HL-60 (cell line): ENCODE measurements at regions not wholly inside any gene's neighbourhood (a gene's known extent, or its start where the extent isn't known, plus 50 kb on each side); places are given as distances from the start of the nearest gene placed in this dataset.

ENCODE experiments used
- DNase-seq, 2 experiments: peaks; one replicate each; pipeline ENCODE4 v3.0.0-alpha.2; 2010 to 2020; ENCODE audit warnings: low read depth in 1 of 2, low spot score in 1 of 2
- H3K27ac ChIP-seq: fragments of 250-450 bp; sonication (Bioruptor Pico); replicated peaks from 2 replicates; pipeline ENCODE4 v1.5.1; 2020; ENCODE audit warnings: mild to moderate bottlenecking, moderate library complexity
- H3K27me3 ChIP-seq: fragments of 250-450 bp; sonication (Bioruptor Pico); 2 replicates; pipeline ENCODE4 v1.5.1; 2021; ENCODE audit warnings: mild to moderate bottlenecking, moderate library complexity; ENCODE audit not compliant: insufficient read depth, poor library complexity, severe bottlenecking
- H3K4me3 ChIP-seq: replicated peaks from 2 replicates; pipeline ENCODE4 v1.5.1; 2011; ENCODE audit warnings: mild to moderate bottlenecking, control low read depth, low read length; ENCODE audit not compliant: insufficient read depth
- CTCF ChIP-seq: IDR thresholded peaks from one replicate; pipeline ENCODE4 v1.5.1; 2011; ENCODE audit warnings: low read length, control low read depth, inconsistent platforms; ENCODE audit not compliant: insufficient read depth
- GABPA ChIP-seq: IDR thresholded peaks from 2 replicates; pipeline ENCODE4 v1.6.1; 2012; ENCODE audit warnings: low read depth
- POLR2AphosphoS5 ChIP-seq: IDR thresholded peaks from 2 replicates; pipeline ENCODE4 v1.6.1; 2012; ENCODE audit warnings: low read depth
- REST ChIP-seq: IDR thresholded peaks from 2 replicates; pipeline ENCODE4 v1.6.1; 2012; ENCODE audit warnings: low read depth; ENCODE audit not compliant: insufficient replicate concordance
- SPI1 ChIP-seq: IDR thresholded peaks from 2 replicates; pipeline ENCODE4 v1.6.1; 2012; ENCODE audit warnings: low read depth, mild to moderate bottlenecking, borderline replicate concordance

GRCh38 chr11:86158704-86159580, 85.6 kb upstream of the EED start:
- no peak overlapping the region for H3K27ac ChIP-seq
- no peak overlapping the region for H3K4me3 ChIP-seq
- DNase-seq: no peak
- TF ChIP-seq REST: no peak
- TF ChIP-seq SPI1: no peak
- no peak for TF ChIP-seq CTCF
- no peak for TF ChIP-seq POLR2AphosphoS5
- TF ChIP-seq GABPA: no peak
- no peaks in the 10 kb centered on the region for H3K27me3 ChIP-seq

- TF ChIP-seq CTCF (no peak), SPI1 (no peak), REST (no peak), GABPA (no peak), POLR2AphosphoS5 (no peak)
- Histone ChIP-seq H3K27me3 (no peaks in the 10 kb centered on the region), H3K4me3 (no peak overlapping the region), H3K27ac (no peak overlapping the region)
- DNase-seq: no peak
Observed at GRCh38 chr11:86157797-86158378, 86.7 kb upstream of the EED start.

GRCh38 chr11:86156397-86156955, 87.6 kb upstream of the PICALM start:
- Histone ChIP-seq H3K27ac (peak overlapping the region; percentile 47), H3K27me3 (no peaks in the 10 kb centered on the region), H3K4me3 (no peak overlapping the region)
- TF ChIP-seq POLR2AphosphoS5 (no peak), SPI1 (peak; percentile 70; the same call in 1 of the 2 replicates)
- DNase-seq: peak in 1 of 2 experiments; percentile 47

GRCh38 chr11:86155200-86155844, 86.4 kb upstream of the PICALM start:
- Histone ChIP-seq H3K27me3 (no peaks in the 10 kb centered on the region), H3K27ac (no peak overlapping the region), H3K4me3 (no peak overlapping the region)
- TF ChIP-seq REST (no peak), GABPA (no peak), CTCF (no peak), SPI1 (no peak), POLR2AphosphoS5 (no peak)
- DNase-seq: no peak
